DND-41 (cell line): ENCODE measurements at regions not wholly inside any gene's neighbourhood (a gene's known extent, or its start where the extent isn't known, plus 50 kb on each side); places are given as distances from the start of the nearest gene placed in this dataset.
A peak's percentile ranks its signal among the peaks of the same experiment; 100 is the strongest.

Source experiments
- ATAC-seq: fragments of 200-7000 bp; cut with Tn5 transposase; 3 replicates; pipeline ENCODE4 v1.9.1; 2021; ENCODE audit warnings: low read depth; ENCODE audit not compliant: insufficient read depth
- DNase-seq: peaks from one replicate; pipeline ENCODE4 v3.0.0-alpha.2; 2020
- H2AFZ ChIP-seq: 2 replicates; pipeline ENCODE4 v1.6.0; 2012; ENCODE audit warnings: low read depth, low read length
- H3K27ac ChIP-seq: 2 replicates; pipeline ENCODE4 v1.5.1; 2012; ENCODE audit warnings: low read length, inconsistent platforms
- H3K27me3 ChIP-seq: fragments of 200-600 bp; sonication (generic); 2 replicates; pipeline ENCODE4 v1.6.0; 2012; ENCODE audit warnings: low read length, mild to moderate bottlenecking, inconsistent platforms; ENCODE audit not compliant: insufficient read depth, poor library complexity
- H3K36me3 ChIP-seq: 2 replicates; pipeline ENCODE4 v1.5.1; 2012; ENCODE audit warnings: low read length, inconsistent platforms; ENCODE audit not compliant: insufficient read depth
- H3K4me1 ChIP-seq: 2 replicates; pipeline ENCODE4 v1.5.1; 2012; ENCODE audit warnings: mild to moderate bottlenecking, low read length; ENCODE audit not compliant: insufficient read depth
- H3K4me2 ChIP-seq: 2 replicates; pipeline ENCODE4 v1.6.0; 2012; ENCODE audit warnings: mild to moderate bottlenecking, moderate library complexity, low read length, inconsistent platforms; ENCODE audit not compliant: insufficient read depth
- H3K4me3 ChIP-seq, 2 experiments: fragments of 200-600 bp in 1 of 2; shearing (Covaris generic) in 1 of 2; 2 replicates each; pipeline ENCODE4 v1.5.1; 2012 to 2016; ENCODE audit warnings: inconsistent platforms in 2 of 2, low read length in 2 of 2, mild to moderate bottlenecking in 2 of 2, low read depth in 1 of 2, moderate library complexity in 1 of 2
- H3K79me2 ChIP-seq: 2 replicates; pipeline ENCODE4 v1.6.0; 2012; ENCODE audit warnings: low read length, inconsistent platforms; ENCODE audit not compliant: insufficient read depth
- H3K9ac ChIP-seq: 2 replicates; pipeline ENCODE4 v1.6.0; 2012; ENCODE audit warnings: low read depth, mild to moderate bottlenecking, inconsistent platforms, low read length, moderate library complexity
- H3K9me3 ChIP-seq: 2 replicates; pipeline ENCODE4 v1.5.1; 2012; ENCODE audit warnings: low read length, moderate library complexity, mild to moderate bottlenecking, inconsistent platforms; ENCODE audit not compliant: insufficient read depth, severe bottlenecking
- H4K20me1 ChIP-seq: 2 replicates; pipeline ENCODE4 v1.6.0; 2012; ENCODE audit warnings: low read length; ENCODE audit not compliant: insufficient read depth
- EZH2 ChIP-seq: IDR thresholded peaks from 3 replicates; pipeline ENCODE4 v1.6.1; 2012; ENCODE audit warnings: borderline replicate concordance, low read depth, mild to moderate bottlenecking, moderate library complexity, low read length, inconsistent platforms; ENCODE audit not compliant: severe bottlenecking
- TF ChIP-seq, protein P1 (sequence below): IDR thresholded peaks from 2 replicates; pipeline ENCODE4 v1.5.1; 2012; ENCODE audit warnings: borderline replicate concordance, low read length, moderate library complexity, mild to moderate bottlenecking; ENCODE audit not compliant: poor library complexity, severe bottlenecking; ENCODE audit errors: extremely low read depth

- Histone ChIP-seq H3K27me3 (no peaks in the 10 kb centered on the region), H3K79me2 (no peaks in the 10 kb centered on the region), H3K4me1 (no peaks in the 10 kb centered on the region), H3K27ac (no peak overlapping the region), H4K20me1 (no peaks in the 10 kb centered on the region), H3K9me3 (no peaks in the 10 kb centered on the region), H3K4me2 (no peak overlapping the region), H2AFZ (no peak overlapping the region), H3K36me3 (no peaks in the 10 kb centered on the region), H3K4me3 (no peak overlapping the region), H3K9ac (no peak overlapping the region)
- DNase-seq (no peak), ATAC-seq (peak; percentile 57; the same call in 2 of the 3 replicates)
- no peak for TF ChIP-seq EZH2
- TF ChIP-seq, protein P1, sequence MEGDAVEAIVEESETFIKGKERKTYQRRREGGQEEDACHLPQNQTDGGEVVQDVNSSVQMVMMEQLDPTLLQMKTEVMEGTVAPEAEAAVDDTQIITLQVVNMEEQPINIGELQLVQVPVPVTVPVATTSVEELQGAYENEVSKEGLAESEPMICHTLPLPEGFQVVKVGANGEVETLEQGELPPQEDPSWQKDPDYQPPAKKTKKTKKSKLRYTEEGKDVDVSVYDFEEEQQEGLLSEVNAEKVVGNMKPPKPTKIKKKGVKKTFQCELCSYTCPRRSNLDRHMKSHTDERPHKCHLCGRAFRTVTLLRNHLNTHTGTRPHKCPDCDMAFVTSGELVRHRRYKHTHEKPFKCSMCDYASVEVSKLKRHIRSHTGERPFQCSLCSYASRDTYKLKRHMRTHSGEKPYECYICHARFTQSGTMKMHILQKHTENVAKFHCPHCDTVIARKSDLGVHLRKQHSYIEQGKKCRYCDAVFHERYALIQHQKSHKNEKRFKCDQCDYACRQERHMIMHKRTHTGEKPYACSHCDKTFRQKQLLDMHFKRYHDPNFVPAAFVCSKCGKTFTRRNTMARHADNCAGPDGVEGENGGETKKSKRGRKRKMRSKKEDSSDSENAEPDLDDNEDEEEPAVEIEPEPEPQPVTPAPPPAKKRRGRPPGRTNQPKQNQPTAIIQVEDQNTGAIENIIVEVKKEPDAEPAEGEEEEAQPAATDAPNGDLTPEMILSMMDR: peak; percentile 8
These were observed 228.9 kb downstream of the ANKRD30B start for GRCh38 chr18:14976736-14977430.

GRCh38 chr18:14978191-14978590 is 230.2 kb downstream of the ANKRD30B start:
- Histone ChIP-seq H3K4me1 (no peaks in the 10 kb centered on the region), H3K9me3 (no peaks in the 10 kb centered on the region), H3K79me2 (no peaks in the 10 kb centered on the region), H3K9ac (no peak overlapping the region), H3K4me2 (no peak overlapping the region), H3K27ac (no peak overlapping the region), H2AFZ (no peak overlapping the region), H3K27me3 (no peaks in the 10 kb centered on the region), H4K20me1 (no peaks in the 10 kb centered on the region), H3K4me3 (no peak overlapping the region), H3K36me3 (no peaks in the 10 kb centered on the region)
- no peak for ATAC-seq
- DNase-seq: no peak
- TF ChIP-seq, protein P1: no peak
- TF ChIP-seq EZH2: no peak

DNA sequence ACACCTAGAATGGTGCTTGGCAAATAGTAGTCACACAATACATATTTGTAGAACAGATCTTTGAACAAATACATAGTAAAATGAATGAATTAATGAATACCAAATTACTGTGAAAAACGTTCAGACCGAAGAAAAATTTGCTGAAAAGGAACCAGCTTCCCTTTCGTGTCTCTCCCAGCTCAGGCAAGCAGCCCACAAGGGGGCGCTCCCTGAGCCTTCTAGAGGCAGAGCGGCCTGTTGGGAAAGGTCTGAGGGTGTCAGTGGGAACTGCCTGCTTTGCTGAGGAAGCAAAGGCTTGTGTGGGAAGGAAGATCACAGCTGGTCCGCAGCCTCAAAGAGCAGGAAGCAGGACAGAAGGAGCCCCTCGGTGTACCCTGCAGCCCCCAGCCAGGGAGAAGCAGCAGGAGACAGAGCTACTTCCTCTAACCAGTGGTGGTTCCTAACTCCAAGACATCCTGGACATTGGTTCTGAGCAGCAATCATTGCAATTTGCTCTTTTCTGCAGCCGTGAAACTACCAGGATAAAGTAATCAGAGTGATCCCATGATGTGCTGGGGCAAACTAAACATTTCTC is 231.1 kb downstream of the ANKRD30B start:
- Histone ChIP-seq H3K4me3 (no peak overlapping the region), H3K79me2 (no peaks in the 10 kb centered on the region), H4K20me1 (no peaks in the 10 kb centered on the region), H3K4me1 (no peaks in the 10 kb centered on the region), H3K9ac (no peak overlapping the region), H3K36me3 (no peaks in the 10 kb centered on the region), H3K9me3 (no peaks in the 10 kb centered on the region), H3K4me2 (no peak overlapping the region), H3K27ac (no peak overlapping the region), H2AFZ (no peak overlapping the region), H3K27me3 (no peaks in the 10 kb centered on the region)
- ATAC-seq (peak; percentile 68), DNase-seq (peak; percentile 41)
- TF ChIP-seq EZH2: no peak
- TF ChIP-seq, protein P1: peak; percentile 56
